ENCODE measurements at regions not wholly inside any gene's neighbourhood (a gene's known extent, or its start where the extent isn't known, plus 50 kb on each side); places are given as distances from the start of the nearest gene placed in this dataset.
"Not testable (repeated sequence)": the region's sequence is repeated elsewhere in the genome, so short reads cannot be mapped to it uniquely, and the experiment has no call there.

DNA sequence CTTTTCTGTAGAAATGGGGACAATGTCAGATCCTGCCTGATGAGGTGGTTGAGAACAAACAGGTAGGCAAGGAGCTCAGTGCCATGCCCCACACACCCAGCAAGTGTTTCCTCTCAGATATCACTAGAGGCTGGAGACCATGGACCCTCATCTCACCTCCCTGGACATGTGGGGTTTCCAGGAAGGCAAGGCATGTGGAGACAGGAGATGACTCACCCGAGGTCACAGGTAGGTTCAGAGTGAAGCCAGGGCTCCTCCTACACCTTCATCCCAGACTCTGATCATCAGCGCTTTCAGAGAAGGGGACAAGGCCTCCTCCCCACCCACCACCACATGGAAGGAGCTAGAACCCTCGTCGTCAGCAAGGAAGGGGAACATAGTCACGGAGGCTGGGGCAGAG lies 69.2 kb downstream of the MATN1 start:
- POLR2A ChIA-PET, result no interaction called here
- TF ChIP-seq, protein P1, sequence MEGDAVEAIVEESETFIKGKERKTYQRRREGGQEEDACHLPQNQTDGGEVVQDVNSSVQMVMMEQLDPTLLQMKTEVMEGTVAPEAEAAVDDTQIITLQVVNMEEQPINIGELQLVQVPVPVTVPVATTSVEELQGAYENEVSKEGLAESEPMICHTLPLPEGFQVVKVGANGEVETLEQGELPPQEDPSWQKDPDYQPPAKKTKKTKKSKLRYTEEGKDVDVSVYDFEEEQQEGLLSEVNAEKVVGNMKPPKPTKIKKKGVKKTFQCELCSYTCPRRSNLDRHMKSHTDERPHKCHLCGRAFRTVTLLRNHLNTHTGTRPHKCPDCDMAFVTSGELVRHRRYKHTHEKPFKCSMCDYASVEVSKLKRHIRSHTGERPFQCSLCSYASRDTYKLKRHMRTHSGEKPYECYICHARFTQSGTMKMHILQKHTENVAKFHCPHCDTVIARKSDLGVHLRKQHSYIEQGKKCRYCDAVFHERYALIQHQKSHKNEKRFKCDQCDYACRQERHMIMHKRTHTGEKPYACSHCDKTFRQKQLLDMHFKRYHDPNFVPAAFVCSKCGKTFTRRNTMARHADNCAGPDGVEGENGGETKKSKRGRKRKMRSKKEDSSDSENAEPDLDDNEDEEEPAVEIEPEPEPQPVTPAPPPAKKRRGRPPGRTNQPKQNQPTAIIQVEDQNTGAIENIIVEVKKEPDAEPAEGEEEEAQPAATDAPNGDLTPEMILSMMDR (IDR thresholded peaks at IDR 0.05; ENCODE audit: control extremely low read depth, extremely low read depth, low read depth, missing control alignments), result no peak
- CTCF ChIA-PET, result no interaction called here
- DNase-seq (ENCODE audit: extremely low spot score), result no peak

DNA sequence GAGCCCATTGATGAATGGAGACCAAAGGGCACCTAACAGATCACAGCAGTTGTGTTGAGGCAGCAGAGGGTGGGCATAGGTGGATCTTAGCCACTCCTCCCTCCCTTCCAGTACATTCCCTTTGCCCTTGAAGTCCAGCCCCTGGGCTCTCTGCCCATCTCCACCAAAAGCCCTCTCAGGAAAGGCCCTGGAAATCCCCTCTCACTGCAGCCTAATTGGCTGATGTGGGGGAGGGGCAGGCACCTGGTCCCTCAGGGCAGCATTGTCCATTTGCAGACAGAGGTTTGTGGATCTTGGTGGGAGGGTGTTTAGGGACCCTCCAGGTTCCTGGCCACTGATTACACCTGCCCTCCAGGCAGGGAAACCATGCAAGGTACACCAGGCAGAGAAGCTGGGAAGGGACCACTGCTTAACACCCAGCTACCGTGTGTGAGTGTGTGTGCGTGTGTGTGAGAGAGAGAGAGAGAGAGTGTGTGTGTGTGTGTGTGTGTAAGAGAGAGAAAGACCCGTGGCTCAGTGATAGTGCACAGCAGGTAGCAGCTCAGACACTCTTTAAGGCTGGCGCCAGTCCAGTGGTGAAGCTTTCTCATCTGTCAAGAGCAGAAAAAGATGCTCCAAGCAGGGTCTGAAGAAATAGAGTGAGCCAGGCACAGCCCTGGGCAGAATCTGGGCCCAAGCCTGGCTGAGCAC lies 71.1 kb downstream of the MATN1 start:
- ChIA-PET CTCF (no interaction called here), POLR2A (no interaction called here)
- no peak for DNase-seq (ENCODE audit: extremely low spot score)
- TF ChIP-seq, protein P1 (IDR thresholded peaks at IDR 0.05; ENCODE audit: control extremely low read depth, extremely low read depth, low read depth, missing control alignments), result no peak

DNA sequence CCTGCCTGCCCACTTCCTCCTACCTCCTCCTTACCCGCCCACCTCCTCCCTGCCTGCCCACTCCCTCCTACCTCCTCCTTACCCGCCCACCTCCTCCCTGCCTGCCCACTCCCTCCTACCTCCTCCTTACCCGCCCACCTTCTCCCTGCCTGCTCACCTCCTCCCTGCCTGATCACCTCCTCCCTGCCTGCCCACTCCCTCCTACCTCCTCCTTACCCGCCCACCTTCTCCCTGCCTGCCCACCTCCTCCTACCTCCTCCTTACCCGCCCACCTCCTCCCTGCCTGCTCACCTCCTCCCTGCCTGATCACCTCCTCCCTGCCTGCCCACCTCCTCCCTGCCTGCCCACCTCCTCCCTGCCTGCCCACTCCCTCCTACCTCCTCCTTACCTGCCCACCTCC lies 72.0 kb downstream of the MATN1 start:
- CTCF ChIA-PET; POLR2A ChIA-PET; DNase-seq (ENCODE audit: extremely low spot score): not testable (repeated sequence)

DNA sequence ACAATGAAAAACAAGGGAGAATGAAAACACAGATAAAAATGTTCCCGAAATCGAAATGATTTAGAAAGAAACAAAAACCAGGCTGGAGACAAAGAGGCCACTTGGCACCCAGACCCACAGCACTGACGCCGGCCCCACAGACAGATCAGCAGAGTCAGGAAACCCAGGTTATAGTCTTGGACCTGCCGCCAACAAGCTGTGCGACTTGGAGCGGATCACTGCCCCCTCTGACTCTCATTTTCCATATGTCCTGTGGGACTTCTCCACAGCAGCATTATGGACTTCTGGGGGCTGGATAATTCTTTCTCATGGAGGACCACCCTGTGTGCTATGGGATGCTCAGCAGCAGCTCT lies 72.4 kb downstream of the MATN1 start:
- no peak for DNase-seq (ENCODE audit: extremely low spot score)
- CTCF ChIA-PET, result no interaction called here
- TF ChIP-seq, protein P1 (IDR thresholded peaks at IDR 0.05; ENCODE audit: control extremely low read depth, extremely low read depth, low read depth, missing control alignments), result no peak
- POLR2A ChIA-PET, result no interaction called here

DNA sequence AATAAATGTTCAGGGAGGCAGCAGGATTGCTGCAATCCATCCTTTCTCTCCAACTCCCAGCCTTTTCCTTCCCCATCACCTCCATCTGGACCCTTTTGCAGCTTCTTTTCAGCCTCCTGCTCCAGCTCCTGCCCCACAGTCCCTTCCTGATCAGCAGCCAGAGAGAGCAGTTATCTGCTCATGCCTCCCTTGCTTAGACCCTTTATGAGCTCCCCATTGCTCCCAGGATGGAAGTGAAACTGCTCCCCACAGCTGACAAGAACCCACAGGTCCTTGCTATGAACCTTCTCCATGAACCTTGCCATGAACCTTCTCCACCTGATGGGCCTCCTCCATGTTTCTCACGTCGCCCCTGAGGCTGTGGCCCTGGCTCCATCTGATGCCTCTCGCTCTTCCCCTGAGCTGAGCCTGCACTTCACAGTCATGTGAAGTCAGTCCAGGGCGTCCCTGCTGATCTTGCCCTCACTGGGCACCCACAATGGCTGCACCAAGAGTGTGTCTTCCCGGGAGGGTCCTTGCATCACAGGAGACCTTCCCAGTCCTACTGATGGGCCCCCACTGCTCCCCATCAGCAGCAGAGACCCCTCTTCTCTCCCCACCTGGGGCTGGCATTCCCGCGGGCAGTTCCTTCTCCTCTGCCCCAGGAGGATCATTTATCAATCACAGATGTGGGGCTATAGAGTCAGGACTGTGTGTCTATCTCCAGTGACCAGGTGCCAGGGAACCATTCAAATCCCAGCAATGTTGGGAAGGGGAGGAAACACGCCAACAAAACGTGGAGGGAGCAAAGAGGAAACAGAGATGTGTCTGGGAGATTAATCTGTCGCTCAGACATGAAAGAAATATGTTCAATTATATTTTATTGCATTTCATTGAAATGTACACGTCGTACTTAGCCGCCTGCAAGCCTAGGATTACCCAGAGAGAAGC lies 73.1 kb downstream of the MATN1 start:
- TF ChIP-seq, protein P1 (IDR thresholded peaks at IDR 0.05; ENCODE audit: control extremely low read depth, extremely low read depth, low read depth, missing control alignments), result no peak
- no peak for DNase-seq (ENCODE audit: extremely low spot score)
- ChIA-PET CTCF (no interaction called here), POLR2A (no interaction called here)

DNA sequence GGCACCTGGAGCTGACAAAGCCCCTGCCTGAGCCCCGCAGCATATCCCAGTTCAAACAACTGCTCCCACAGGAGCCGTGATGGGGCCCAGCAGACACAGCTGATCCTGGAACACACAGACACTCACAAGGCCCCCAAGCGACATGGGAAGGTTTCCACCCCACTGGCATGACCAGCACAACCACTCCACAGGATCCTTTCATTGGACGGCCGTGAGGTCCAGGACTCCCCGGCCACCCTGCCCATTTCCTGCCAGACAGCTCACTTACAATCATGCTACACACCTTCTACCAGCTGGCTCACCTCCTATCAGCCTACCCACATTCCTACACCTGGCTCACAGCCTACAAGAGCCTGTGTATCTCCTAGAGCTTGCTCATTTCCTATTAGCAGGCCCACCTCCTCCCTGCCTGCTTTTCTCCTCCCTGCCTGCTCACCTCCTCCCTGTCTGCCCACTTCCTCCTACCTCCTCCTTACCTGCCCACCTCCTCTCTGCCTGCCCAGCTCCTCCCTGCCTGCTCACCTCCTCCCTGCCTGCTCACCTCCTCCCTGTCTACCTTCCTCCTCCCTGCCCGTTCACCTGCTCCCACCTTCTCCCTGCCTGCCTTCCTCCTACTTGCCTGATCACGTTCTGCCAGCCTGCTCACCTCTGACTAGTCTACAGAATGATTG lies 73.9 kb downstream of the MATN1 start:
- ChIA-PET CTCF (no interaction called here), POLR2A (no interaction called here)
- TF ChIP-seq, protein P1 (IDR thresholded peaks at IDR 0.05; ENCODE audit: control extremely low read depth, extremely low read depth, low read depth, missing control alignments), result no peak
- DNase-seq (ENCODE audit: extremely low spot score), result no peak

Data from GM10248 (cell line).